GM18520 (cell line): ENCODE measurements at regions not wholly inside any gene's neighbourhood (a gene's known extent, or its start where the extent isn't known, plus 50 kb on each side); places are given as distances from the start of the nearest gene placed in this dataset.
"Not testable (repeated sequence)": the region's sequence is repeated elsewhere in the genome, so short reads cannot be mapped to it uniquely, and the experiment has no call there.

Experiments used
- ATAC-seq: cut with Tn5 transposase; IDR thresholded peaks from one replicate; pipeline ENCODE4 v1.9.1; 2021; ENCODE audit not compliant: unreplicated experiment

- ATAC-seq, result no peak
Measured at GRCh38 chr9:84502066-84502465, 161.5 kb upstream of the SLC28A3 start.

- ATAC-seq, result no peak
Measured at GRCh38 chr9:84504360-84504759, 163.8 kb upstream of the SLC28A3 start.

- no peak for ATAC-seq
Measured at GRCh38 chr9:84511651-84512050, 157.9 kb upstream of the NTRK2 start.

GRCh38 chr9:84512493-84512892 is 157.0 kb upstream of the NTRK2 start:
- ATAC-seq, result no peak

- ATAC-seq, result no peak
Measured at GRCh38 chr9:84513473-84513872, 156.1 kb upstream of the NTRK2 start.

- no peak for ATAC-seq
Measured at GRCh38 chr9:84513979-84514378, 155.6 kb upstream of the NTRK2 start.

GRCh38 chr9:84514421-84514820 is 155.1 kb upstream of the NTRK2 start:
- ATAC-seq, result no peak

GRCh38 chr9:84517026-84517425 is 152.5 kb upstream of the NTRK2 start:
- ATAC-seq, result no peak

GRCh38 chr9:84519413-84519812 is 150.1 kb upstream of the NTRK2 start:
- ATAC-seq, result no peak

GRCh38 chr9:84521208-84521607 is 148.3 kb upstream of the NTRK2 start:
- ATAC-seq, result no peak

- not testable (repeated sequence) for ATAC-seq
Measured at GRCh38 chr9:84526211-84526610, 143.3 kb upstream of the NTRK2 start.

- not testable (repeated sequence) for ATAC-seq
Measured at GRCh38 chr9:84527060-84527720, 142.3 kb upstream of the NTRK2 start.

- ATAC-seq, result not testable (repeated sequence)
Measured at GRCh38 chr9:84535973-84536372, 133.6 kb upstream of the NTRK2 start.

- no peak for ATAC-seq
Measured at GRCh38 chr9:84538879-84539278, 130.7 kb upstream of the NTRK2 start.

- ATAC-seq, result no peak
Measured at GRCh38 chr9:84542554-84542953, 127.0 kb upstream of the NTRK2 start.

GRCh38 chr9:84554069-84554664 is 115.4 kb upstream of the NTRK2 start:
- ATAC-seq, result no peak

GRCh38 chr9:84556556-84556955 is 113.0 kb upstream of the NTRK2 start:
- ATAC-seq, result no peak

- no peak for ATAC-seq
Measured at GRCh38 chr9:84557751-84558150, 111.8 kb upstream of the NTRK2 start.

- no peak for ATAC-seq
Measured at GRCh38 chr9:84563691-84564090, 105.8 kb upstream of the NTRK2 start.

GRCh38 chr9:84567805-84568204 is 101.7 kb upstream of the NTRK2 start:
- no peak for ATAC-seq

GRCh38 chr9:84570482-84571154 is 98.9 kb upstream of the NTRK2 start:
- ATAC-seq, result no peak

- no peak for ATAC-seq
Measured at GRCh38 chr9:84573083-84573482, 96.4 kb upstream of the NTRK2 start.
